ENCODE measurements at regions not wholly inside any gene's neighbourhood (a gene's known extent, or its start where the extent isn't known, plus 50 kb on each side); places are given as distances from the start of the nearest gene placed in this dataset.
"Not testable (repeated sequence)": the region's sequence is repeated elsewhere in the genome, so short reads cannot be mapped to it uniquely, and the experiment has no call there.

DNA sequence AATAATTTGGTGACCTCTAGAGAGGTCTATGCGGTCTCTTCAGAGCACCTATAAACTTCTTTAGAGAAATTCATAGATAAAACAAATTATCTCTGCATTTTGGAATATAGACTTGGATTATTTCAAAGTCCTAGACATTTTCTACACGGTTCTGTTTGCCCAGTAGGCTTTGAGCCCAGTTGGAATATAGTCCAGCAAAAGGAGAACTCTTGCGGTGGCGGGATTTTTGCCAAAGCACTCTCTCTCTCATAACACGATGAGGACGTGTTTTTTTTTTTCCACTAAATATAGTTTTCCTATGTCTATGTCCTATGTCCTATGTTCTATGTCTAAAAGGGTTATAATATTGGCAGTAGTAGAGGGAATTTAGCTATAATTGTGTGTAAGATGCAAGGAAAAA is 164.9 kb upstream of the AGR3 start:
- DNase-seq (ENCODE audit: low read depth in 2 of 2), result no peak

- DNase-seq (ENCODE audit: low read depth in 2 of 2), result not testable (repeated sequence)
Observed at GRCh38 chr7:17053164-17053563, 171.4 kb upstream of the AGR3 start.

DNA sequence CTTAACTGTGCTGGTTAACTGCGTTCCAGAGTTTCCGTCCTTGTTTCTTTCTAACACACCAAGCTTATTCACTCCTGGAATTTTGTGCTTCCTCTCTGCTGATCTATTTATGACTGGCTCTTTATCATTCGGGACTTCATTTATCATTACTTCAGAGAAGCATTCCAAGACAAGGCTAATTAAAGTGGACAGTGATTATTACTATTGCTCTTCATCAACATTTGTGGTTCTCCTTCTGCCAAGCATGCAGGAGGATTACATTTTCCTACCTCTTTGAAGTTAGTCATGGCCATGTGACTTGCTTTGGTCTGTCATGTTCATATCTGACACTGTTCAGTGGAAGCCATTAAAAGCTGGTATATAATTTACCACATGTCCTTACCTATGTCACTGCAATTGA is 172.4 kb upstream of the AGR3 start:
- DNase-seq (ENCODE audit: low read depth in 2 of 2), result no peak

- DNase-seq (ENCODE audit: low read depth in 2 of 2), result no peak
Observed at GRCh38 chr7:17054836-17055235, 173.1 kb upstream of the AGR3 start.

DNA sequence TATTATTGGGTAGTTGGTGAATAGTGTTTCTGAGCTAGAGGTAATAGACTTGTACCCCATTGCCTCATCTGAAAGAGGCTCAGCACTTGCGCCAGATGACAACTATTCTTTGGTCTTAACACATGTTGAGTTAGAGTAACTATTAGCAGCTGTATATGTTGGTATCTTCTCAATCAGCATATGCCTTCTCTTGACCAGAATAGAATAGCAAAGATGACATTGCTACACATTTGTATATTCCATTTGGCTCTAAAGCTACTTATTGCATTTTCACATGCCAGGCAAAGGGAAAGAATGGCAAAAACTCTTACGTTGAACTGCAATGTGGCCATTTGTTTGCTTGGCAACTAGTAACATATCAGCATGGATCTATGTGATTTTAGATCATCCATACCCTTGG is 173.8 kb upstream of the AGR3 start:
- no peak for DNase-seq (ENCODE audit: low read depth in 2 of 2)

- no peak for DNase-seq (ENCODE audit: low read depth in 2 of 2)
Observed at GRCh38 chr7:17056491-17057142, 174.8 kb upstream of the AGR3 start.

DNA sequence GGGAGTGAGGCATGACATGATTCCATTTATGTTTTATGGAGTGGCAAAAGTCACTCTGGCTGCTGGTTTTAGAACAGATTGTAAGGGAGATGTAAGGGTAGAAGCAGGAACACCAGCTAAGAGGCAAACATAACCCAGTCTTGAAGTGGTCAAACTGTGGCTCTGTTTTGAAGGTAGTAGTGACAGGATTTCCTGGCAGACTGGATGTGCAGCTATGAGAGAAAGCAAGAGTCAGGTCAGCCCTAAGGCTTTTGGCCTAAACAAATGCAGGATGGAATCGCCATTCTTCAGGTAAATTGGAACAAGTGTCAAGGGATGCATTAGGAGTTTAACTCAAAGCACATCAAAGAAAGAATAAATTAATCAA is 175.3 kb upstream of the AGR3 start:
- no peak for DNase-seq (ENCODE audit: low read depth in 2 of 2)

- no peak for DNase-seq (ENCODE audit: low read depth in 2 of 2)
Observed at GRCh38 chr7:17058568-17058967, 176.8 kb upstream of the AGR3 start.

- no peak for DNase-seq (ENCODE audit: low read depth in 2 of 2)
Observed at GRCh38 chr7:17060051-17060450, 178.3 kb upstream of the AGR3 start.

DNA sequence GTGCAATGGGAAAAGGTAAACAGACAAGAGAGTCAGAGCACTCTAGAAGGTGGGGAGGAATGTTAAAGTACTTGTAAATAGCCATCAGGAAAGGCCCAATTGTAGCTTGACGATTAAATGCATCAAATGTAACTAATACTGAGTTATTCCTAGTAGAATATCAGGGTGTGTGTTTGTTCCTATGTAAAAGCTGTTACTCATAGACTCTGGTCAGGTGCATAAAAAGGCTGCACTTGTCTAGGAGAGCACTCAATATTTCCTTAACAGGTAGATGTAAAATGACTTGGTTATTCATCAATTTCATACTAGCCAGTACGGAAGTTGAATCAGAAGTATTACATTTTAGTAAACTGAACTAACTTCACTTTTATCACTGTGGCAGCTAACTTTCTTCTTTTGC is 179.7 kb upstream of the AGR3 start:
- DNase-seq (ENCODE audit: low read depth in 2 of 2), result no peak

- no peak for DNase-seq (ENCODE audit: low read depth in 2 of 2)
Observed at GRCh38 chr7:17062151-17063044, 180.6 kb upstream of the AGR3 start.

- no peak for DNase-seq (ENCODE audit: low read depth in 2 of 2)
Observed at GRCh38 chr7:17063045-17063383, 181.2 kb upstream of the AGR3 start.

- DNase-seq (ENCODE audit: low read depth in 2 of 2), result no peak
Observed at GRCh38 chr7:17067691-17068090, 185.9 kb upstream of the AGR3 start.

GRCh38 chr7:17069146-17069545 is 187.4 kb upstream of the AGR3 start:
- no peak for DNase-seq (ENCODE audit: low read depth in 2 of 2)

DNA sequence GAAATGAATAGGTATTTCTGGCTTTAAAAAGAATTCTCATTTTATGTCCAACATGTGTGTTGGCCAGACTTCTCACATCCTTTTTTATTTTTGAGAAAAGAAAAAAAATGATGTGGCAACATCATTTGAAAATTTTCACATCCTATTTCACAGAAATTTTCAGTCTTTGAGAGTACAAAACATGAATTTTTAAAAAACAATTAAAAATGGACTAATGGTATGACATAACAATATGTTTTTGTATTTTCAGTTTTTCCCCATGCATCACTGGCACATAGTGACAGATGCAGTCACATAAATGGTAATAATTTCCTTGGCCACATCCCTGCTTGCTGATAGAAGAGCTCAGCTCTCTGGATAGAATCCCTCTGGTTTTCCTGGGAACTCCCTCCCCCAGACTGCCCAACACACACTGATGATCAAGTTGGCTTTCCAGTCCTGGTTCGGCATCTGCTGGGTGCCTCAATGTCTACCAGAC is 188.5 kb upstream of the AGR3 start:
- no peak for DNase-seq (ENCODE audit: low read depth in 2 of 2)

GRCh38 chr7:17071866-17072265 is 190.1 kb upstream of the AGR3 start:
- DNase-seq (ENCODE audit: low read depth in 2 of 2), result no peak

- no peak for DNase-seq (ENCODE audit: low read depth in 2 of 2)
Observed at GRCh38 chr7:17075601-17076255, 193.9 kb upstream of the AGR3 start.

GRCh38 chr7:17078298-17078697 is 196.5 kb upstream of the AGR3 start:
- DNase-seq (ENCODE audit: low read depth in 2 of 2), result no peak

- DNase-seq (ENCODE audit: low read depth in 2 of 2), result no peak
Observed at GRCh38 chr7:17083392-17084165, 201.8 kb upstream of the AGR3 start.

DNA sequence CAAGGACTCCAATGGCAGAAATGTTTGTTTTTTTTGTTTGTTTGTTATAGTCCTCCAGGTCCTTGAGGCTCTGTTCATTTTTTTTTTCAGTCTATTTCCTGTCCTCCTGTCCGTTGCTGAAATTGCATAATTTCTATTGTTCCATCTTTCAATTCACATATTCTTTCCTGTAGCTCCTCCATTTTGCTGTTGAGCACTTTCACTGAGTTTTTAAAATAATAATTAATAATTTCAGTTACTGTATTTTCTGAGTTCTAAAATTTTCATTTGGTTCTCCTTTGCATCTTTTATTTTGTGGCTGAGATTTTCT is 202.3 kb upstream of the AGR3 start:
- no peak for DNase-seq (ENCODE audit: low read depth in 2 of 2)

DNA sequence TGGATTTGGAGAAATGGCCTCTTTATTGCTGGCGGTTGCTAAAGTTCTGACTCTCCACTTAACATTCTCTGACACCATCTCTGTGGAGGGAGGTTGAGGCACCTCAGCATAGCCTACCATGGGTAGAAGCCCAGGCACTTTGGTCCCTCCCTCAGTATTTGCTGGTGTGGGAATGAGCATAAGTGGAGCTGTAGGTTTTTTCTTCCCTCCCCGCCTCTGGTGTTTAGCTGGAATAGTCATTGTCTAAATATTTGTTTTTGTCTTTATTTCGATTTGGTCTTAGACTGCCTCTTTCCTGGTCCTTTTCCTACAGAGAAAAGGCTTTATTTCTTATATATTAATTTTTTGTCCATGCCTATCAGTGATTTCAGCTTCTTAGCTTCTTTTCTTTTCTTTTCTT is 203.4 kb upstream of the AGR3 start:
- DNase-seq (ENCODE audit: low read depth in 2 of 2), result no peak

DNA sequence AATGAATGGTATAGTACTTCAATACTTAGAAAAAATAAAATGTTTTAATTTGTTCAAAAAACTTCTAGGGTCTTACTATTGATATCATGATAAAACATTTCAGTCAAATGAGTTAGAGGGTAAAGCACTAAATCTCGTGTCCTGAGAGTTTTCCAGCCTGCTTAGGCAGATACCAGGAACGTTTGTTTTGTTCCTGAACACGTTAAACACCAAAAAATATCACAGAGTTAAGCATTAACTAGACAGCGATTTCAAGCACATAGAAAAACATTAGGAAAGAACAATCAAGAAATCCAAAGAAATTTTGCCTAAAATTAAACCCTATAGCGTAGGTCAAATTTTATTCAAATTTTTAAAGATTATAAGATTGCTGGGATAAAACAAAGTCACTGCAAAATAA is 204.6 kb upstream of the AGR3 start:
- DNase-seq (ENCODE audit: low read depth in 2 of 2), result no peak

Data from stimulated activated CD8-positive, alpha-beta memory T cell treated with anti-CD3 and anti-CD28 coated beads, Interleukin-7, amount 100 ng/mL, for 1 hour (primary cell).